TTC549 (cell line): ENCODE measurements at regions not wholly inside any gene's neighbourhood (a gene's known extent, or its start where the extent isn't known, plus 50 kb on each side); places are given as distances from the start of the nearest gene placed in this dataset.
"Not testable (repeated sequence)": the region's sequence is repeated elsewhere in the genome, so short reads cannot be mapped to it uniquely, and the experiment has no call there.

ENCODE experiments used
- FAIRE-seq: peaks from 2 replicates; lab custom pipeline; 2012; peaks lifted over from hg19 to GRCh38; lab: Jason Lieb, UNC

GRCh38 chrX:34270434-34270833 is 138.3 kb upstream of the FAM47A start:
- no peak for FAIRE-seq

DNA sequence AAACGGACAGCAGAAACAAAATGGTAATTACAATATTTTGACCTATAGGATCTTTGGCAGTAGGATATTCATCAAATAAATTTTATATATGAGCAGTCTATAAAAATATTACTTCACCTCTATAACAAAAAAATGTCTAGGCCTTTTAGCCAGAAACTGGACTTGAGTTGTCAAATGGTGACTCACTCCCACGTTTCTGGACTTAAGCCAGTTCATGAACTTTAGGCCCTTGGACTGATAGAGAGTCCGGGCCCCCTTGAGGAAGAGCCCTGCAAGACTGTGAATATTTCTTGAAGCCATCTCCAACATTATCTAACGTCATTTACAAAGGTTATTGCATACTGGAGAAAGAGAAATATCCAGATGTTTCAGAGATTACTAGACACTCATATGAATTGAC is 106.8 kb upstream of the FAM47A start:
- FAIRE-seq, result no peak

DNA sequence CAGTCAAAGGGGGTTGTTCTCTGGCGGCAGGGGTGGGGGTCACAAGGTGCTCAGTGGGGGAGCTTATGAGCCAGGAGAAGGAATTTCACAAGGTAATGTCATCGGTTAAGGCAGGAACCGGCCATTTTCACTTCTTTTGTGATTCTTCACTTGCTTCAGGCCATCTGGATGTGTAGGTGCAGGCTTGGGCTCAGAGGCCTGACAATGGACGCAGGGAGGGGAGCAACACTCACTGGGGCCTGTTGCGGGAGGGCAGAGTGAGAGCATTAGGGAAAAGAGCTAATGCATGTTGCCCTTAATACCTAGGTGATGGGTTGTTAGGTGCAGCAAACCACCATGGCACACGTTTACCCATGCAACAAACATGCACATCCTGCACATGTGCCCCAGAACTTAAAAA is 98.0 kb upstream of the FAM47A start:
- FAIRE-seq, result not testable (repeated sequence)

DNA sequence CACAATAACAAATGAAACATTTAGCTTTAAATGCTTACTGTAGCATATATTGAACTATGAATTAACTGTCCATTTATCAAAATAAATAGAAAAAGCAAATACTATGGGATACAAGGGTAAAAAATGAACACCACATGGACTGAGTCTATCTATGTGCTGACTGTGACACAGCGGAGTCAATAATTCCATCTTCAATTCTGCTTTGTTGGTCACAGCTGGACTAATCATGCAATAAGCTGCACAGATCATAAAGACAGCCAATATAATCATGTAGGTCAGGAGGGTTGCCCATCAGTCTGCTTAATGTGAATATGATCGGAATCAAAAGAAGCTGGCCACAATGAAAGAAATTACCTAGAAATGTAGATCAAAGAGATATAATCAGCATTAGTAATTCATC is 95.7 kb upstream of the FAM47A start:
- no peak for FAIRE-seq

- no peak for FAIRE-seq
These were observed 91.5 kb upstream of the FAM47A start for GRCh38 chrX:34223574-34223973.

GRCh38 chrX:34218063-34218462 is 85.9 kb upstream of the FAM47A start:
- FAIRE-seq, result no peak

GRCh38 chrX:34197946-34198345 is 65.8 kb upstream of the FAM47A start:
- no peak for FAIRE-seq
